Skin of body (tissue), 1 donor: ENCODE measurements at regions not wholly inside any gene's neighbourhood (a gene's known extent, or its start where the extent isn't known, plus 50 kb on each side); places are given as distances from the start of the nearest gene placed in this dataset.
"Not testable (repeated sequence)": the region's sequence is repeated elsewhere in the genome, so short reads cannot be mapped to it uniquely, and the experiment has no call there.

Source experiments
- DNase-seq: peaks from one replicate; lab custom pipeline; 2025; lab: John Stamatoyannopoulos, UW

- no peak for DNase-seq
Observed at GRCh38 chr1:95753382-95754016, 519.5 kb downstream of the RWDD3 start.

DNA sequence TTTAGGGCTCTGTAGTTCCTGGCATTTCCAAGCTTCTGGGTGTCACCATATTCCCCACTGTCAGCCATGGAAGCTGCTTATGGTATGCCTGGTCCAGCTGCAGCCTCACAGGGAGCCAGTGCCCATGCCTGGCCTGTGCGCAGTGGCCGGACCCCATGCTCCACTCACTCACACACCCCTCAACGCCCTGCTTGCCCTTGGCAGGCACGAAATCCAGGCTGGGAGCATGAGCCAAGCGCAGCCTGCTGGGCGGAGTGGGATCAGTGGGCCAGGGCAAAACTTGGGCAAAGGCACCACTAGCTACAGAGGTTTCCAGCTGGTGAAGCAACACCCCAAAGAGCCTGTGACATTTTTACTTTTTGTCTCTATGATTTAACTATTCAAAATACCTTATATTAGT is 520.4 kb downstream of the RWDD3 start:
- DNase-seq = no peak

- DNase-seq = no peak
Observed at GRCh38 chr1:95766036-95766435, 532.0 kb downstream of the RWDD3 start.

GRCh38 chr1:95770581-95770980 is 536.6 kb downstream of the RWDD3 start:
- no peak for DNase-seq

DNA sequence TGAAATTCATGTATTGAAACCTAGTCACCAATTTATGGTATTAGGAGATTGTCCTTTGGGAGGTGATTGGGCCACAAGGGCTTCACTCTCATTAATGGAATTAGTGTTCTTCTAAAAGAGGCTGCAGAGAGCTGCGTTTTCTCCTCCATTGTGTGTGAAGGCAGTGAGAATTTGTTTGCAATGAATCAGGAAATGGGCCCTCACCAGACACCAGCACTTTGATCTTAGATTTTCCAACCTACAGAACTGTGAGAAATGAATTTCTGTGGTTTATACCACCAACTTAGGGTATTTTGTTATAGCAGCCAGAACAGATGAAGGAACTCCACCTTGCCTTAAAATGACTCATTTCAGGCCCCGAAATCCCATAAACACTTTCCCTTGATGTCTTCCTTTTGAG is 544.2 kb downstream of the RWDD3 start:
- DNase-seq = no peak

DNA sequence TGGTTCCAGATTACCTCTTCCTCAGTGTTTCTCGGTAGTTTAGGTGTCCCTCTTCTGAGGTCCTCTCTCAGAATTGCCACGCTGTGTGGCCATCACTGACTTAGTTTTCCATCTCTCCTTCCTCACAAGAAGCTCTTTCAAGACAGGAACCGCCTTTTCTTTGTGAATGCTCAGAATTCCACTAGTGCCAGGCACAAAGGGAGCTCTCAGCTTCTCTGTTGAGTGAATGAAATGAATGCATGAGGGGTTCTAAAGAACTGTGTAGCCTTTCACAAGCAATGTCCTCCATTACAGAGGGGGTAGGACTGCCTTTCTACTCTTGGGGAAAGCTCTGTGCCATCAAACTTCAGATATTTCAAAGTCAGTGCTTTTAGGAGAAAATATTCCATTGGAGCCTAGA is 546.8 kb downstream of the RWDD3 start:
- DNase-seq = no peak

DNA sequence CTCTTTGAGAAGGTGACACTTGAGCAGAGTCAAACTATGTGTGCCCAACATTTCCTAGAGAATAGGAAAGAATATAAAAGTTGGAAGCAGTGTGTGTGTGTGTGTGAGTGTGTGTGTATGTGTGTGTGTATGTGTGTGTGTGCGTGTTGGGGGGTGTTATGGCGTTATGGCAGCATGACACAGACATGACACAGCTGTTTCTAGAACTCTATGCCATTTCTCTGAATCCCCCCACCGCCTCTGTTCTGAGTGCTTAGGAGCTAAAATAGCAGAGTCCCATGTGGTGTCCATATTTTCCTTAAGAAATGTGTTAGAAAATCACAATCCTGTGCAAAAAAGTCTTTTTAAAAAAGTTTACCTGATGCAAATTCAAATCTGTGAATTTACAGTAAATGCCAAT is 556.1 kb downstream of the RWDD3 start:
- no peak for DNase-seq

DNA sequence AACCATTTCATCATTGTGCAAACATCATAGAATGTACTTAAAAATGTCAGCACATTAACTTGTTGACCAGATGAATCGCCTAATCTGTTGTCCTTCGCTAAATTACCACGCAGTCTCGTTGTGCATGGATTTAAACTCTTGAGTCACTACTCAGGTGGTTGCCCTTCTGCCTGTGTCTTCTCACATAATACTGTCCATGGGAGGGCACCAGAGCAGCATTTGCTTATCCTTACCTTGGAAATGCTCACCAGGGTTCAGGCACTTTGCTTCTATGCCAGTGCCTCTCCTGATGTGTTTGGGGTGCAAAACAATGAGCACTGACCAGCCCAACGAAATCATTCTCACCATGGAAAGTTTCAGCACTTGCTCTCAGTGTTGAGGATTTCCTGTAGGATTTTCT is 559.9 kb downstream of the RWDD3 start:
- DNase-seq = no peak

- not testable (repeated sequence) for DNase-seq
Observed at GRCh38 chr1:95797761-95798160, 563.8 kb downstream of the RWDD3 start.

- no peak for DNase-seq
Observed at GRCh38 chr1:95806171-95806570, 572.2 kb downstream of the RWDD3 start.

GRCh38 chr1:95809391-95809790 is 575.4 kb downstream of the RWDD3 start:
- DNase-seq = no peak

DNA sequence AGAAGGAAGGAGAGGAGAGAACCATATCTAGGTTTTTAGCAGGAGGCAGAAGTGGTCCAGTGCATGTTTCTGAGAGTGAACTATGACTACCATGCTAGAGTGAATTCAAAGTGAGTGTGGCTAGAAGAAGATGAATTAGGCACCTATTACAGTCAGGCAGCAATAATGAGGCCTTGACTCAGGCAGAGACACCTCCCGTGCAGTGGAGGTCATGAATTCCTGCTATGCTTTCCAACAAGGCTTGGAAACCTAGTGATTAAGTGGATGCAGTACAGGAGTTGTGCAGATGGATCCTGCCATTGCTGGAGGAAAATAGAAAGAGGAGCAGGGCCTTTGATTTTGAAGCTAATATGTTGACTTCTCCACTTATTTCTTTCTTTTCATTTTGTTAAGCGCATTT is 581.5 kb downstream of the RWDD3 start:
- no peak for DNase-seq

DNA sequence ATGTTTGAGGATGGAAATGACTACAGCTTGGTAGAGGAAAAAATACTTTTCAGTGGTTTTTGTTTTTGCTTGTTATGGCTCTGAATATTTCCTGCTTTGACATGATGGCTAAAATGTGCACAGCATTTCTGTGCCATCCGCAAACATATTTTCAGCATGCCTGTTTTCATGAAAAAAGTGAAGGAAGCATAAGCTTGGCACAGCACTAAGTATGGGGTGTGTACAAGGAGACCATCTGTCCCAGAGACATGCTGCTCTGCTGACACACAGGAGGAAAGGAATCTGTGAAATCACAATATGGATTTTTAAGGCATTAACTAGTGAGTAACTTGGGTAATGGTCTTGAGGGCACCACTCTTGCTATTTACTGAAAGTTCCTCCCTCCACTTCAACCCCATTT is 595.5 kb downstream of the RWDD3 start:
- DNase-seq = peak; percentile 29

DNA sequence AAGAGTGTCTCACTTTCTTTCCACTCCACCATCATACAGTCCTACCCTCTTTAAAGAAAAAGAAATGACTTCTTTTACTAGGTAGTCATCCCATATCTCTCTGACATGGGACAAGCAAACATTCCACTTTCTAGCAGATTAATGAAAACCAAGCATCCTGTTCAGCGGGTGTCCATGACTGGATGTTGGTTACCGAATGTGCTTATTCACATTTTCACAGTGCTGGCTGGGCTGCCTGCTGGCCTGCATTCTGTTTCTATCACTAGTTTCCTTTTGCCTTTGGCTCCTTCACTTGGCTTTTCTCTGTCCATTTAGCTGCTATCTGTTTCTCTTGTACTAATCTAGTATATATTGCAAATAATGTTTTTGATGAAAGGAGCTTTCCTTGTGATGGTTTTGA is 598.4 kb downstream of the RWDD3 start:
- DNase-seq = no peak

- no peak for DNase-seq
Observed at GRCh38 chr1:95849439-95849838, 615.4 kb downstream of the RWDD3 start.

- no peak for DNase-seq
Observed at GRCh38 chr1:95850165-95850649, 616.2 kb downstream of the RWDD3 start.

DNA sequence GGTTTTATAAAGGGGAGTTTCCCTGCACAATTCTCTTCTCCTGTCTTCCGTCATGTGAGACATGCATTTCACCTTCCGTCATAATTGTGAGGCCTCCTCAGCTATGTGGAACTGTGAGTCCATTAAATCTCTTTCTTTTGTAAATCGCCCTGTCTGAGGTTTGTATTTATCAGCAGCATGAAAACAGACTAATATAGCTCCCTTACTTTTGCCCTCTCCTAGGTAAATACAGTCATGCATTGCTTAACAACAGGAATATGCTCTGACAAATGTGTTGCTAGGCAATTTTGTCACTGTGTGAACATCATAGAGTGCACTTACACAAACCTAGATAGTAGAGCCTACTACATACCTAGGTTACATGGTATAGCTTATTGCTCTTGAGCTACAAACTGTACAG is 616.8 kb downstream of the RWDD3 start:
- DNase-seq = no peak

GRCh38 chr1:95852483-95853070 is 618.6 kb downstream of the RWDD3 start:
- no peak for DNase-seq

DNA sequence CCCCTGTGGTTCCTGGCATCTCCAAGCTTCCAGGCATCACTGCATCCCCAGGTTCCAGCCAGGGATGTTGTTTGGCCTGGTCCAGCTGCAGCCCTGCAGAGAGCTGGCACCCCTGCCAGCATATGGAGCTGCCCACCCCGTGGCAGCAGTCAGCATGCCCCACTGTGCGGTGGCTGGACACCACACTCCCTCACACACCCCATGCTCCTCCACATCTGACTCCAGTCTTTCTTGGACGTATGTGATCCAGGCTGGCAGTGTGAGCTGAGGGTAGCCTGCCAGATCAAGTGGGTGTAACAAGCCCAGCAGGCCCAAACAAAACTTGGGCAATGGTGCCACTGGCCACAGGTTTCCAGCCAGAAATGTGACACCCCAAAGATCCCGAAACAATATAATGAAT is 620.4 kb downstream of the RWDD3 start:
- DNase-seq = no peak

- no peak for DNase-seq
Observed at GRCh38 chr1:95863086-95863485, 629.1 kb downstream of the RWDD3 start.

- no peak for DNase-seq
Observed at GRCh38 chr1:95865769-95866168, 631.8 kb downstream of the RWDD3 start.

- DNase-seq = no peak
Observed at GRCh38 chr1:95876276-95876675, 642.3 kb downstream of the RWDD3 start.

GRCh38 chr1:95879498-95880050 is 645.6 kb downstream of the RWDD3 start:
- peak; percentile 53 for DNase-seq
